Fibroblast of gingiva (primary cell): ENCODE measurements at regions not wholly inside any gene's neighbourhood (a gene's known extent, or its start where the extent isn't known, plus 50 kb on each side); places are given as distances from the start of the nearest gene placed in this dataset.
"Not testable (repeated sequence)": the region's sequence is repeated elsewhere in the genome, so short reads cannot be mapped to it uniquely, and the experiment has no call there.

ENCODE experiments used
- DNase-seq: peaks from one replicate; pipeline ENCODE4 v3.0.0-alpha.2; 2011; ENCODE audit warnings: low read depth

- DNase-seq = no peak
Measured at GRCh38 chr7:96561892-96562291, 147.8 kb downstream of the SEM1 start.

GRCh38 chr7:96558530-96558929, 151.1 kb downstream of the SEM1 start:
- DNase-seq = no peak

GRCh38 chr7:96558093-96558492, 151.6 kb downstream of the SEM1 start:
- DNase-seq = no peak

GRCh38 chr7:96557598-96557997, 152.0 kb downstream of the SEM1 start:
- not testable (repeated sequence) for DNase-seq

- peak; percentile 25 for DNase-seq
Measured at GRCh38 chr7:96548664-96549063, 161.0 kb downstream of the SEM1 start.

- DNase-seq = no peak
Measured at GRCh38 chr7:96547371-96547811, 162.3 kb downstream of the SEM1 start.

- DNase-seq = no peak
Measured at GRCh38 chr7:96546426-96546825, 163.2 kb downstream of the SEM1 start.

- DNase-seq = no peak
Measured at GRCh38 chr7:96539471-96539870, 170.2 kb downstream of the SEM1 start.

- DNase-seq = no peak
Measured at GRCh38 chr7:96538632-96539031, 171.0 kb downstream of the SEM1 start.

- DNase-seq = no peak
Measured at GRCh38 chr7:96534221-96534620, 175.4 kb downstream of the SEM1 start.

GRCh38 chr7:96532428-96532935, 177.2 kb downstream of the SEM1 start:
- no peak for DNase-seq

GRCh38 chr7:96531331-96531730, 178.3 kb downstream of the SEM1 start:
- DNase-seq = no peak

- no peak for DNase-seq
Measured at GRCh38 chr7:96530786-96531185, 178.9 kb downstream of the SEM1 start.

- no peak for DNase-seq
Measured at GRCh38 chr7:96527133-96527827, 182.4 kb downstream of the SEM1 start.

- no peak for DNase-seq
Measured at GRCh38 chr7:96526496-96526895, 183.2 kb downstream of the SEM1 start.

- DNase-seq = no peak
Measured at GRCh38 chr7:96521068-96521894, 188.4 kb downstream of the SEM1 start.

- peak; percentile 47 for DNase-seq
Measured at GRCh38 chr7:96508371-96508770, 186.5 kb upstream of the SLC25A13 start.

- no peak for DNase-seq
Measured at GRCh38 chr7:96503597-96503996, 181.7 kb upstream of the SLC25A13 start.

- no peak for DNase-seq
Measured at GRCh38 chr7:96501318-96501717, 179.4 kb upstream of the SLC25A13 start.

GRCh38 chr7:96499532-96499931, 177.6 kb upstream of the SLC25A13 start:
- no peak for DNase-seq

- no peak for DNase-seq
Measured at GRCh38 chr7:96497567-96497966, 175.7 kb upstream of the SLC25A13 start.

- DNase-seq = no peak
Measured at GRCh38 chr7:96495751-96496216, 173.9 kb upstream of the SLC25A13 start.

GRCh38 chr7:96486681-96487080, 164.8 kb upstream of the SLC25A13 start:
- no peak for DNase-seq
